ENCODE measurements at regions not wholly inside any gene's neighbourhood (a gene's known extent, or its start where the extent isn't known, plus 50 kb on each side); places are given as distances from the start of the nearest gene placed in this dataset.

DNA sequence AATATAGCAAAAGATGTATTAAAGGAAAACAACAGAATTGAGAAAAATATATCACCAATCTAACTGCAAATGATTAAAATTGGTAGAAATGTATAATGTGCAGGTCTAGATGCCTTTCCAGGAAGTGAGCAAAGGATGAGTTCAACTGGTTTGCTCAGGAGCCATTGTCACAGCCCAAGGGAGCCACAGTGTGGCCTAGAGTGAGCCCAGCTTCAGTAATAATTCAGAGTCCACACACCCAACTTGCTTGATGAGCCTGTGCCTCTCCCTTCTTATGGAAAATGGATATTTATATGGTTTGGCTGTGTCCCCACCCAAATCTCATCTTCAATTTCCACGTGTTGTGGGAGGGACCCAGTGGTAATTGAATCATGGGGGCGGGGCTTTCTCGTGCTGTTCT, 92.2 kb upstream of the ASAP2 start:
- TF ChIP-seq POLR2A (IDR thresholded peaks at IDR 0.05) = no peak
- TF ChIP-seq, protein P1, sequence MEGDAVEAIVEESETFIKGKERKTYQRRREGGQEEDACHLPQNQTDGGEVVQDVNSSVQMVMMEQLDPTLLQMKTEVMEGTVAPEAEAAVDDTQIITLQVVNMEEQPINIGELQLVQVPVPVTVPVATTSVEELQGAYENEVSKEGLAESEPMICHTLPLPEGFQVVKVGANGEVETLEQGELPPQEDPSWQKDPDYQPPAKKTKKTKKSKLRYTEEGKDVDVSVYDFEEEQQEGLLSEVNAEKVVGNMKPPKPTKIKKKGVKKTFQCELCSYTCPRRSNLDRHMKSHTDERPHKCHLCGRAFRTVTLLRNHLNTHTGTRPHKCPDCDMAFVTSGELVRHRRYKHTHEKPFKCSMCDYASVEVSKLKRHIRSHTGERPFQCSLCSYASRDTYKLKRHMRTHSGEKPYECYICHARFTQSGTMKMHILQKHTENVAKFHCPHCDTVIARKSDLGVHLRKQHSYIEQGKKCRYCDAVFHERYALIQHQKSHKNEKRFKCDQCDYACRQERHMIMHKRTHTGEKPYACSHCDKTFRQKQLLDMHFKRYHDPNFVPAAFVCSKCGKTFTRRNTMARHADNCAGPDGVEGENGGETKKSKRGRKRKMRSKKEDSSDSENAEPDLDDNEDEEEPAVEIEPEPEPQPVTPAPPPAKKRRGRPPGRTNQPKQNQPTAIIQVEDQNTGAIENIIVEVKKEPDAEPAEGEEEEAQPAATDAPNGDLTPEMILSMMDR (IDR thresholded peaks at IDR 0.05) = peak in 2 of 6 experiments; percentile 8 to 9

All from Peyer's patch (tissue), 4 donors.